Heart right ventricle (tissue), 16 donors: ENCODE measurements at regions not wholly inside any gene's neighbourhood (a gene's known extent, or its start where the extent isn't known, plus 50 kb on each side); places are given as distances from the start of the nearest gene placed in this dataset.
A peak's percentile ranks its signal among the peaks of the same experiment; 100 is the strongest.

Experiments used
- ATAC-seq, 8 donors: fragments of 200-7000 bp; cut with Tn5 transposase; one replicate each; pipeline ENCODE4 v1.9.1; 2020; ENCODE audit warnings: mild to moderate bottlenecking in 8 of 8, moderate library complexity in 8 of 8, moderate number of reproducible peaks in 1 of 8
- DNase-seq, 2 donors: peaks; one replicate each; pipeline ENCODE4 v3.0.0-alpha.2; 2020
- H3K27ac ChIP-seq, 10 donors: fragments of 200-600 bp; sonication (generic) in 2 of 10; one replicate each; pipeline versions ENCODE4 v1.5.0 to v1.8.0; 2020 to 2022; ENCODE audit warnings: mild to moderate bottlenecking in 3 of 10
- H3K27me3 ChIP-seq, 7 donors: fragments of 200-600 bp; one replicate each; pipeline ENCODE4 v1.8.0; 2021 to 2022; ENCODE audit warnings: mild to moderate bottlenecking in 2 of 7
- H3K36me3 ChIP-seq, 9 donors: fragments of 200-600 bp; sonication (generic) in 1 of 9; one replicate each; pipeline versions ENCODE4 v1.5.0 to v1.8.0; 2020 to 2022; ENCODE audit warnings: mild to moderate bottlenecking in 2 of 9
- H3K4me1 ChIP-seq, 9 donors: fragments of 200-600 bp; sonication (generic) in 1 of 9; one replicate each; pipeline versions ENCODE4 v1.5.0 to v1.8.0; 2020 to 2022; ENCODE audit warnings: mild to moderate bottlenecking in 4 of 9
- H3K4me3 ChIP-seq, 10 donors: fragments of 200-600 bp; sonication (generic) in 2 of 10; one replicate each; pipeline versions ENCODE4 v1.5.0 to v1.8.0; 2020 to 2022; ENCODE audit warnings: mild to moderate bottlenecking in 7 of 10, moderate library complexity in 2 of 10
- H3K9me3 ChIP-seq, 11 donors: fragments of 200-600 bp in 10 of 11; sonication (generic) in 2 of 11; one replicate each; pipeline versions ENCODE4 v1.5.0 to v1.8.0; 2013 to 2022; ENCODE audit warnings: mild to moderate bottlenecking in 2 of 11, control low read depth in 1 of 11, moderate library complexity in 1 of 11
- WGBS, 2 donors: extraction: QIAGEN DNeasy Blood & Tissue Kit; methylation state at CpG; one replicate each; pipeline ENCODE4 v1.1.7; 2013; ENCODE audit warnings: inconsistent platforms in 1 of 2; 5-methylcytosine and 5-hydroxymethylcytosine counted together
- intact Hi-C, 10 donors: fragments of 100-400 bp; cut with DNase I; formaldehyde crosslinking; loops; one replicate each; pipeline versions ENCODE4 v1.11.1 to v1.14.2; 2022
- TF ChIP-seq, protein P1 (sequence below), 9 donors: fragments of 200-600 bp; sonication (generic) in 2 of 9; IDR thresholded peaks; one replicate each; pipeline versions ENCODE4 v1.5.0 to v1.8.0; 2021 to 2022; ENCODE audit warnings: antibody characterized with exemption in 9 of 9, mild to moderate bottlenecking in 5 of 9, moderate library complexity in 1 of 9
- donor health status: Arrhythmogenic right ventricular cardiomyopathy.
- donor health status: ischemic (EF 13 %, LVEDD 7.1; RV severe dilation, severe dysfunction).
- donor health status: healthy with polysubstance abuse.
- donor health status: DM: no; HTN: yes; CAD: no.
- donor health status: DM: no; HTN: no; CAD: no.
- donor health status: ischemic (EF 25% LVEDD 6.9; RV normal size, moderate dysfunction).
- donor health status: ischemic (EF 25% LVEDD 5.7; RV mildly dilated, moderate dysfunction).
- donor health status: healthy.
- donor health status: DM: yes; HTN: yes; CAD: no.
- donor health status: Ischemic cardiomyopathy.
- donor health status: ischemic (EF 35%, LVEDD 5.7; RV mildly dilated, moderate dysfunction).
- donor health status: nonischemic (EF 11% LVEDD 7.7; RV severe dilation, severe dysfunction).
- donor health status: DM: yes; HTN: yes; CAD: no.
- donor health status: PGD.
- donor health status: ischemic (EF 29% LVEDD 5.4; RV normal size, mild dysfunction).
- donor health status: nonischemic (EF 23%, LVEDD 6.1; RV moderate dilation, normal function).

DNA sequence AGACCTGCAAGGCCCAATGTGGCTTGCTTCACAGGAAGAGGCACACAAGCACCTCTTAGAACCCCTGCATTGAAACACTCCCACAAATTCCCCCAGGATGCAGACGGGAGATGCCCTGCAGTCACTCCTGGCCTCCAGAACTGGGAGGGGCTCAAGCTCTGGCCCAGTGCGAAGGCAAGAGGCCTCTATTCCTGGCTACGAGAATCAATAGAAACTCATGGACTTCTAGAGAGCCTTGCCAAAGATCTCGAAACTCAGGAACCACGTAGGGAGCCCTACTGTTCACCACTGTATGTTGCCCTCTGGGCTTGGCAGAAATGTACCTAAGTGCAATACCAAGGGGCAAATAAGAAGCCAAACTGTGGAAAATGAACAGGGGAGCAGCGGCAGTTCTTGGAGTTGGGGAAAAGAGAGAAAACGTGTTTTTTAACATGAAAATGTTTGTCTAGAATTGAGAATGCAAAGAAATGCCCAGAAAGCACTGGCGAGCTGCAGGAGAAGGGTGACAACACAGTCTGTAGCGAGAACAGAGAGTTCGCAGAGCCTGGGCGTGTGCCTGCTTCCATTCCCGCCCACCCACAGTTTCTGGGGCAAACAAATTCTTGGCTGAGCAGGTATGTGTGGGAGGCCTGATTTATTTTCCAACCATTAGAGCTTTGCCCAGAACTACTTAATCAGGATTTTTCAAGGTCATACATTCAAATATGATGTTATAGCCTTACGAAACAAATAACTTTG lies 260.5 kb upstream of the KLF14 start:
- H3K9me3 ChIP-seq = no peaks in the 10 kb centered on the region
- peak overlapping the region; percentile 58 to 76 (median 68) for H3K27ac ChIP-seq
- intact Hi-C loops = no loop called here
- H3K4me1 ChIP-seq = peaks cover 26 to 98% (median 84%) of the 10 kb centered on the region in 9 donors
- H3K27me3 ChIP-seq = no peaks in the 10 kb centered on the region
- H3K36me3 ChIP-seq = peaks cover 0 to 10% (median 0%) of the 10 kb centered on the region in 9 donors
- ATAC-seq (peak; percentile 67 to 85 (median 80)), DNase-seq (peak; percentile 33 to 44)
- TF ChIP-seq, protein P1, sequence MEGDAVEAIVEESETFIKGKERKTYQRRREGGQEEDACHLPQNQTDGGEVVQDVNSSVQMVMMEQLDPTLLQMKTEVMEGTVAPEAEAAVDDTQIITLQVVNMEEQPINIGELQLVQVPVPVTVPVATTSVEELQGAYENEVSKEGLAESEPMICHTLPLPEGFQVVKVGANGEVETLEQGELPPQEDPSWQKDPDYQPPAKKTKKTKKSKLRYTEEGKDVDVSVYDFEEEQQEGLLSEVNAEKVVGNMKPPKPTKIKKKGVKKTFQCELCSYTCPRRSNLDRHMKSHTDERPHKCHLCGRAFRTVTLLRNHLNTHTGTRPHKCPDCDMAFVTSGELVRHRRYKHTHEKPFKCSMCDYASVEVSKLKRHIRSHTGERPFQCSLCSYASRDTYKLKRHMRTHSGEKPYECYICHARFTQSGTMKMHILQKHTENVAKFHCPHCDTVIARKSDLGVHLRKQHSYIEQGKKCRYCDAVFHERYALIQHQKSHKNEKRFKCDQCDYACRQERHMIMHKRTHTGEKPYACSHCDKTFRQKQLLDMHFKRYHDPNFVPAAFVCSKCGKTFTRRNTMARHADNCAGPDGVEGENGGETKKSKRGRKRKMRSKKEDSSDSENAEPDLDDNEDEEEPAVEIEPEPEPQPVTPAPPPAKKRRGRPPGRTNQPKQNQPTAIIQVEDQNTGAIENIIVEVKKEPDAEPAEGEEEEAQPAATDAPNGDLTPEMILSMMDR (IDR thresholded peaks at IDR 0.05) = no peak
- WGBS, 2 donors = 31 to 46% methylated on average over 13 of the region's 13 CpGs
- peak overlapping the region in 2 of 10 donors; percentile 0 to 7 for H3K4me3 ChIP-seq

GRCh38 chr7:130995252-130996081 lies 261.5 kb upstream of the KLF14 start:
- DNase-seq (no peak), ATAC-seq (no peak)
- 58 to 66% methylated on average over 10 of the region's 10 CpGs for WGBS, 2 donors
- H3K4me1 ChIP-seq = peaks cover 26 to 98% (median 85%) of the 10 kb centered on the region in 9 donors
- TF ChIP-seq, protein P1 (IDR thresholded peaks at IDR 0.05) = no peak
- intact Hi-C loops = no loop called here
- peak overlapping the region in 1 of 10 donors; percentile 0 for H3K4me3 ChIP-seq
- peaks cover 0 to 14% (median 0%) of the 10 kb centered on the region in 9 donors for H3K36me3 ChIP-seq
- peak overlapping the region; percentile 58 to 76 (median 68) for H3K27ac ChIP-seq
- no peaks in the 10 kb centered on the region for H3K27me3 ChIP-seq
- no peaks in the 10 kb centered on the region for H3K9me3 ChIP-seq

DNA sequence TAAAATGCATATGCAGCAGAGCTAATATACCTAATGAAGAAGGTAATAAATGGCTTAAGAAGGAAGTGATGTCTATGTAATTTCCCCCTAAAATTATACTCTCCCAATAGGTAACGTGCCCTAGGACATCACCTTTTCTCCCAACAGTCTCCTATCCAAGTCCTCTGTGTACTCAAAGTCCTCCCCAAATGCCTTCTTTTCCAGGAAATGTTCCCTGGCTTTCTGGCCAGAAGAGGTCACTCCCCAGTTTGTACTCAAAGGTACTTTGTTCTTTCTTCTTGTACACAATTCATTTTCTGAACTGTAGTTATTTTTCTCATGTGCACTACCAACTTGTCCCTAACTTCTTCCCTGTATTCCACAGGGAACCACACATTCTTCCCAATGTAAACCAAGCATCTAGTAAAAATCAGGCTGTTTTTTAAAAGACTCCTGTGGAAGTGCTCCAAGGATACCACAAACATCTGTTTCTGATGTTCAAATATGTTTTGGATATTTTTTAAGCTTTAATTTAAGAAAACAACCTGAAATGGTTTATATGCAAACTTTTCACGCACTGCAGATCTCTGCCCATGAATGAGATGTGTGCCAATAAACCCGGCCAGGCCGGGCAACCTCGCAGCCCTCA lies 262.3 kb upstream of the KLF14 start:
- intact Hi-C loops = no loop called here
- peaks cover 26 to 94% (median 78%) of the 10 kb centered on the region in 9 donors for H3K4me1 ChIP-seq
- peaks cover 0 to 21% (median 0%) of the 10 kb centered on the region in 9 donors for H3K36me3 ChIP-seq
- no peak overlapping the region for H3K4me3 ChIP-seq
- DNase-seq (no peak), ATAC-seq (peak in 1 of 8 donors; percentile 39)
- TF ChIP-seq, protein P1 (IDR thresholded peaks at IDR 0.05) = peak in 1 of 9 donors; percentile 4
- H3K27me3 ChIP-seq = no peaks in the 10 kb centered on the region
- WGBS, 2 donors = 36 to 58% methylated on average over 5 of the region's 5 CpGs
- H3K9me3 ChIP-seq = no peaks in the 10 kb centered on the region
- peak overlapping the region in 8 of 10 donors; percentile 10 to 76 (median 62) for H3K27ac ChIP-seq

DNA sequence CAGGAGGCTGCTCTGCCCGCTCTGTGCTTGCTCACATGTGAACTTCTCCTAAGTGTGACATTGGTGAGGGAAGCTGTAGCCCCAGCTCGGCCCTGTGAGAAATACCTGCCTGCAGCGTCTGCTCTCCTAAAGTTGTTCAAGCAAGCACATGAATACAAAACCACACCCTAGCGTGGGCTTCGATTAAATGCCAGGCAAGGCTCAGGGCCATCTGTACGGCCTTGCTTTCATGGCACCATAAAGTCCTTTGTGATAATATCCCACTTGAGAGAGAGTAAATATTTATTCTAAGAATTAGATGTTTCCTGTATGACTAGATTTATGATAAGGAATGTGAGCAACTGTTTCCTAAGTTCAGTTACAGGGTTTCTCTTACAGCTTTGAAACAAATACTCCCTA lies 262.8 kb upstream of the KLF14 start:
- peak overlapping the region in 8 of 10 donors; percentile 10 to 76 (median 62) for H3K27ac ChIP-seq
- H3K4me3 ChIP-seq = no peak overlapping the region
- H3K4me1 ChIP-seq = peaks cover 26 to 89% (median 78%) of the 10 kb centered on the region in 9 donors
- TF ChIP-seq, protein P1 (IDR thresholded peaks at IDR 0.05) = no peak
- H3K9me3 ChIP-seq = peaks cover 0 to under 1% (median 0%) of the 10 kb centered on the region in 11 donors
- H3K36me3 ChIP-seq = peaks cover 0 to 24% (median 0%) of the 10 kb centered on the region in 9 donors
- intact Hi-C loops = no loop called here
- 25 to 53% methylated on average over 6 of the region's 6 CpGs for WGBS, 2 donors
- ATAC-seq = peak in 6 of 8 donors; percentile 12 to 61 (median 41)
- DNase-seq = no peak
- no peaks in the 10 kb centered on the region for H3K27me3 ChIP-seq
